Panc1 (cell line): ENCODE measurements at regions not wholly inside any gene's neighbourhood (a gene's known extent, or its start where the extent isn't known, plus 50 kb on each side); places are given as distances from the start of the nearest gene placed in this dataset.

Experiments used
- ATAC-seq: fragments of 200-7000 bp; cut with Tn5 transposase; 2 replicates; pipeline ENCODE4 v1.9.1; 2020; ENCODE audit warnings: mild to moderate bottlenecking, moderate library complexity
- BruUV-seq: library from RNA; stranded (reverse); fragments of 400-500 nt; replicated peaks from 2 replicates; lab custom pipeline; 2021; lab: Mats Ljungman, UMichigan
- CTCF ChIA-PET: fragments of 300-600 bp; sonication (Branson Sonifier 250); formaldehyde crosslinking; loops from one replicate; lab custom pipeline; 2022; ENCODE audit warnings: antibody characterized with exemption; lab: Charles Lee
- POLR2A ChIA-PET: fragments of 300-600 bp; sonication (Branson Sonifier 250); formaldehyde crosslinking; loops from one replicate; lab custom pipeline; 2022; ENCODE audit warnings: antibody characterized with exemption; lab: Charles Lee
- DNase-seq: peaks from one replicate; pipeline ENCODE4 v3.0.0-alpha.2; 2010; ENCODE audit warnings: low read depth, low spot score
- H3K27ac ChIP-seq: 2 replicates; pipeline ENCODE4 v1.5.1; 2011; ENCODE audit warnings: mild to moderate bottlenecking, low read length, inconsistent platforms
- H3K27me3 ChIP-seq: fragments of 200-500 bp; sonication (Bioruptor generic); 2 replicates; pipeline ENCODE4 v1.6.0; 2014; ENCODE audit warnings: low read length, inconsistent platforms; ENCODE audit not compliant: control insufficient read depth, insufficient read depth
- H3K36me3 ChIP-seq: fragments of 200-500 bp; sonication (Bioruptor generic); 2 replicates; pipeline ENCODE4 v1.5.1; 2014; ENCODE audit warnings: inconsistent platforms, mild to moderate bottlenecking, low read length, moderate library complexity; ENCODE audit not compliant: control insufficient read depth, insufficient read depth
- H3K4me1 ChIP-seq: 2 replicates; pipeline ENCODE4 v1.5.1; 2011; ENCODE audit warnings: inconsistent platforms, mild to moderate bottlenecking, low read length, moderate library complexity; ENCODE audit not compliant: control insufficient read depth, insufficient read depth
- H3K4me3 ChIP-seq, 2 experiments: 2 replicates each; pipeline ENCODE4 v1.5.1; 2011 to 2012; ENCODE audit warnings: low read depth in 2 of 2, low read length in 2 of 2, mild to moderate bottlenecking in 2 of 2, inconsistent platforms in 1 of 2, moderate library complexity in 1 of 2
- H3K9me3 ChIP-seq: fragments of 200-500 bp; sonication (Bioruptor generic); 2 replicates; pipeline ENCODE4 v1.5.1; 2014; ENCODE audit warnings: low read depth, mild to moderate bottlenecking, inconsistent platforms, low read length, moderate library complexity; ENCODE audit not compliant: control insufficient read depth, insufficient read depth
- POLR2AphosphoS5 ChIP-seq: IDR thresholded peaks from 2 replicates; pipeline ENCODE4 v1.6.1; 2012; ENCODE audit warnings: mild to moderate bottlenecking, low read depth, low read length, moderate library complexity
- SIN3A ChIP-seq: IDR thresholded peaks from 2 replicates; pipeline ENCODE4 v1.6.1; 2012; ENCODE audit warnings: low read depth, mild to moderate bottlenecking, low read length, moderate library complexity, borderline replicate concordance; ENCODE audit not compliant: insufficient read depth
- TCF7L2 ChIP-seq: IDR thresholded peaks from 2 replicates; pipeline ENCODE4 v1.6.1; 2011; ENCODE audit warnings: mild to moderate bottlenecking, low read depth, low read length, inconsistent platforms
- in situ Hi-C: cut with HindIII; loops from 2 replicates; pipeline ENCODE4 v1.10.0; 2016; ENCODE audit warnings: low sequenced_read_pairs, low pct_unique_long_range_greater_than_20kb
- intact Hi-C: fragments of 100-400 bp; cut with micrococcal nuclease; formaldehyde crosslinking; loops from one replicate; pipeline ENCODE4 v1.10.0; 2022; ENCODE audit not compliant: unreplicated experiment
- TF ChIP-seq, protein P1 (sequence below): fragments of 450-650 bp; IDR thresholded peaks from 2 replicates; pipeline ENCODE4 v1.5.1; 2017; ENCODE audit warnings: mild to moderate bottlenecking
- TF ChIP-seq, protein P2 (sequence below), 2 experiments: IDR thresholded peaks; 2 replicates each; pipeline ENCODE4 v1.6.1; 2011 to 2012; ENCODE audit warnings: low read depth in 2 of 2, control low read depth in 1 of 2, low read length in 1 of 2, mild to moderate bottlenecking in 1 of 2, moderate library complexity in 1 of 2; ENCODE audit not compliant: insufficient read depth in 1 of 2

DNA sequence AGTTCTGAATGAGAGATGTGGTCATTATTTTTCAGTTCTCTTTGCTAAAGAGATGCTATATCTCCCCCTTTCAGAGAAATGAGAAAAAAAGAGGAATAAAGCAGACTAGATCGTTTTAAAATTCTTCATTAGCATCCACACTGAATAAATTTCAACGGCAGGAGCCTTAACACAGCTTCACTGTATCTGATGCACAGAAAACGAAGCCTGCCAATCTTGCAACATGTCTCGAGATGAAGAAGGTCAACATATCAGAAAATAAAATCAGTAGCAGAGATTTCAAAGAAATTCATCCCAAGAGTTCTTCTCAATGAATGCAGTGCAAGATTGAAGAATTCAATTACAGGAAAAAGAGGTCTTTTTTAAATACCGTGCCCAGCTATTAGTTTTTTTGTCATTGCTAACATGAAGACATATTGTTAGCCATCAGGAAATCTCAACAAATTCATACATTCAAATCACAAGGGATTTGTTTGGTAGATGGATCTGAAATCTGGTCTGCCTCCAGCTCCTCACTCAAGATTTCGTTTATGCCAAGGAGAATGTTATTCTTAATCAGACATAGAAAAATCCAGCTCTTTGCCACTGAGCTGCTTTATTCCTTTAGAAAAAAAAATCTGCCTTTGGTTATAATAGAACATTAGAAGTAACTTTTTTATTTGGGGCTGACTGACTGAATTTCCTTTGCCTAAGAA lies 76.4 kb upstream of the DAB1 start:
- no peak overlapping the region for H3K4me3 ChIP-seq

DNA sequence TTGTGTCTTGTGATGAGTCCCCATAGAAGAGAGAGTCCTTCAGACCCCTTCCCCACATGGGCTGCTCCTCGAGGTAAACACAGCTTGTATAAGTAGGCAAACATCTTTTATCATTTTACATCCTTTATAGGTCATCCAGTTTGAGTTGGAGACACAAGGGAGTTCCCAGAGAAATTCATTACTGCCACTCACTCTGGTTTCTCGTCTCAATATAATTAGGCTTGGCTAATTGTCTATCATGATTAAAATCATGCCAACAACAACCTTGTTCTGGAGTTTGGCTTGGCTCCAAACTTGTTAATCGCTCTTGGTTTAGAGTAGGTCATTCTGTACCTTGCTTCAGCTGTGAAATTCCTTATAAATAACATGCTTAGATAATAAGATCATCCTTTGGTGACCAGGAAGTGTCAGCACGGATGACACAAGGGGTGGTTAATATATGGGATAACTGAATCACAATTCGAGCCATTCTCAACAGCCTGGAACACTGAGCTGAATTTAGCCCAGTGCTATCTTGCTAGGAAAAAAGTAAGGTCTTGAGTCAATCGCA lies 70.7 kb upstream of the DAB1 start:
- ChIA-PET CTCF (no interaction called here), POLR2A (no interaction called here)
- no peaks in the 10 kb centered on the region for H3K4me1 ChIP-seq
- DNase-seq (no peak), ATAC-seq (no peak)
- no peak overlapping the region for H3K27ac ChIP-seq
- TF ChIP-seq TCF7L2 (no peak), SIN3A (no peak), POLR2AphosphoS5 (no peak)
- TF ChIP-seq, protein P1, sequence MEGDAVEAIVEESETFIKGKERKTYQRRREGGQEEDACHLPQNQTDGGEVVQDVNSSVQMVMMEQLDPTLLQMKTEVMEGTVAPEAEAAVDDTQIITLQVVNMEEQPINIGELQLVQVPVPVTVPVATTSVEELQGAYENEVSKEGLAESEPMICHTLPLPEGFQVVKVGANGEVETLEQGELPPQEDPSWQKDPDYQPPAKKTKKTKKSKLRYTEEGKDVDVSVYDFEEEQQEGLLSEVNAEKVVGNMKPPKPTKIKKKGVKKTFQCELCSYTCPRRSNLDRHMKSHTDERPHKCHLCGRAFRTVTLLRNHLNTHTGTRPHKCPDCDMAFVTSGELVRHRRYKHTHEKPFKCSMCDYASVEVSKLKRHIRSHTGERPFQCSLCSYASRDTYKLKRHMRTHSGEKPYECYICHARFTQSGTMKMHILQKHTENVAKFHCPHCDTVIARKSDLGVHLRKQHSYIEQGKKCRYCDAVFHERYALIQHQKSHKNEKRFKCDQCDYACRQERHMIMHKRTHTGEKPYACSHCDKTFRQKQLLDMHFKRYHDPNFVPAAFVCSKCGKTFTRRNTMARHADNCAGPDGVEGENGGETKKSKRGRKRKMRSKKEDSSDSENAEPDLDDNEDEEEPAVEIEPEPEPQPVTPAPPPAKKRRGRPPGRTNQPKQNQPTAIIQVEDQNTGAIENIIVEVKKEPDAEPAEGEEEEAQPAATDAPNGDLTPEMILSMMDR, result no peak
- TF ChIP-seq, protein P2, sequence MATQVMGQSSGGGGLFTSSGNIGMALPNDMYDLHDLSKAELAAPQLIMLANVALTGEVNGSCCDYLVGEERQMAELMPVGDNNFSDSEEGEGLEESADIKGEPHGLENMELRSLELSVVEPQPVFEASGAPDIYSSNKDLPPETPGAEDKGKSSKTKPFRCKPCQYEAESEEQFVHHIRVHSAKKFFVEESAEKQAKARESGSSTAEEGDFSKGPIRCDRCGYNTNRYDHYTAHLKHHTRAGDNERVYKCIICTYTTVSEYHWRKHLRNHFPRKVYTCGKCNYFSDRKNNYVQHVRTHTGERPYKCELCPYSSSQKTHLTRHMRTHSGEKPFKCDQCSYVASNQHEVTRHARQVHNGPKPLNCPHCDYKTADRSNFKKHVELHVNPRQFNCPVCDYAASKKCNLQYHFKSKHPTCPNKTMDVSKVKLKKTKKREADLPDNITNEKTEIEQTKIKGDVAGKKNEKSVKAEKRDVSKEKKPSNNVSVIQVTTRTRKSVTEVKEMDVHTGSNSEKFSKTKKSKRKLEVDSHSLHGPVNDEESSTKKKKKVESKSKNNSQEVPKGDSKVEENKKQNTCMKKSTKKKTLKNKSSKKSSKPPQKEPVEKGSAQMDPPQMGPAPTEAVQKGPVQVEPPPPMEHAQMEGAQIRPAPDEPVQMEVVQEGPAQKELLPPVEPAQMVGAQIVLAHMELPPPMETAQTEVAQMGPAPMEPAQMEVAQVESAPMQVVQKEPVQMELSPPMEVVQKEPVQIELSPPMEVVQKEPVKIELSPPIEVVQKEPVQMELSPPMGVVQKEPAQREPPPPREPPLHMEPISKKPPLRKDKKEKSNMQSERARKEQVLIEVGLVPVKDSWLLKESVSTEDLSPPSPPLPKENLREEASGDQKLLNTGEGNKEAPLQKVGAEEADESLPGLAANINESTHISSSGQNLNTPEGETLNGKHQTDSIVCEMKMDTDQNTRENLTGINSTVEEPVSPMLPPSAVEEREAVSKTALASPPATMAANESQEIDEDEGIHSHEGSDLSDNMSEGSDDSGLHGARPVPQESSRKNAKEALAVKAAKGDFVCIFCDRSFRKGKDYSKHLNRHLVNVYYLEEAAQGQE (IDR thresholded peaks at IDR 0.05; ENCODE audit: insufficient read depth in 1 of 2, low read depth in 2 of 2, low read length in 1 of 2), result no peak
- in situ Hi-C loops (no loop called here), intact Hi-C loops (no loop called here)
- no peaks in the 10 kb centered on the region for H3K9me3 ChIP-seq
- no peaks in the 10 kb centered on the region for H3K36me3 ChIP-seq
- BruUV-seq, result no TSS peak
- H3K27me3 ChIP-seq, result no peaks in the 10 kb centered on the region
- no peak overlapping the region for H3K4me3 ChIP-seq

More for the DNA sequence above, 76.4 kb upstream of the DAB1 start:
- ATAC-seq (no peak), DNase-seq (no peak)
- TF ChIP-seq, protein P1, result no peak
- no peak for TF ChIP-seq POLR2AphosphoS5
- TF ChIP-seq SIN3A, result no peak
- no peak for TF ChIP-seq TCF7L2
- TF ChIP-seq, protein P2 (IDR thresholded peaks at IDR 0.05; ENCODE audit: insufficient read depth in 1 of 2, low read depth in 2 of 2, low read length in 1 of 2), result no peak
- BruUV-seq, result no TSS peak
- POLR2A ChIA-PET, result no interaction called here
- CTCF ChIA-PET, result no interaction called here
- no peaks in the 10 kb centered on the region for H3K27me3 ChIP-seq
- no peaks in the 10 kb centered on the region for H3K4me1 ChIP-seq
- H3K9me3 ChIP-seq, result no peaks in the 10 kb centered on the region
- in situ Hi-C loops (no loop called here), intact Hi-C loops (no loop called here)
- H3K27ac ChIP-seq, result no peak overlapping the region
- no peaks in the 10 kb centered on the region for H3K36me3 ChIP-seq
